ENCODE measurements at regions not wholly inside any gene's neighbourhood (a gene's known extent, or its start where the extent isn't known, plus 50 kb on each side); places are given as distances from the start of the nearest gene placed in this dataset.
A peak's percentile ranks its signal among the peaks of the same experiment; 100 is the strongest.

GRCh38 chr6:113650610-113650979 is 206.6 kb upstream of the MARCKS start:
- H3K4me3 ChIP-seq (ENCODE audit: low read length), result no peak overlapping the region
- no peak for TF ChIP-seq CTCF (conservative IDR thresholded peaks at IDR 0.05; ENCODE audit: low read depth, low read length)

GRCh38 chr6:113651120-113651519 is 206.0 kb upstream of the MARCKS start:
- no peak overlapping the region for H3K4me3 ChIP-seq (ENCODE audit: low read length)
- DNase-seq (ENCODE audit: low read depth), result no peak
- TF ChIP-seq CTCF (conservative IDR thresholded peaks at IDR 0.05; ENCODE audit: low read depth, low read length), result no peak

More at GRCh38 chr6:113650610-113650979, 206.6 kb upstream of the MARCKS start:
- no peak for DNase-seq (ENCODE audit: low read depth)

DNA sequence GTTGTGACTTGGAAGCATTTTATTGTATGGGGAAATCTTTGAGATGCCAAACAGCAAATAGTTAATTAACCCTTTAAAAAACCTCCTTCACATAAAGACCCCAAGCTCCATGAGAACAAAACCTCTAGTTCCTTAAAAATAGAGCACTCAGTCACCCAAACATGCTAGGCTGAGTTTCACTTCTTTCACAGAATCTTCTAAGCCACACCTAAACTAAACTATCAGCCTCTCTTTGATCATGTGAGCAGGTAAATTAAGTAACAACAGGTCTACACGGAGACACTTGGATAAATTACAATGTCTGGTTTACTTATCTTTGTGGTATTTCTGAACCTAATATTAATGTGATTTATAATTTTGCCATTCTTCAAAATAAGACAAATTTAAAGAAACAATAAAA is 205.2 kb upstream of the MARCKS start:
- no peak for DNase-seq (ENCODE audit: low read depth)
- no peak for TF ChIP-seq CTCF (conservative IDR thresholded peaks at IDR 0.05; ENCODE audit: low read depth, low read length)
- no peak overlapping the region for H3K4me3 ChIP-seq (ENCODE audit: low read length)

DNA sequence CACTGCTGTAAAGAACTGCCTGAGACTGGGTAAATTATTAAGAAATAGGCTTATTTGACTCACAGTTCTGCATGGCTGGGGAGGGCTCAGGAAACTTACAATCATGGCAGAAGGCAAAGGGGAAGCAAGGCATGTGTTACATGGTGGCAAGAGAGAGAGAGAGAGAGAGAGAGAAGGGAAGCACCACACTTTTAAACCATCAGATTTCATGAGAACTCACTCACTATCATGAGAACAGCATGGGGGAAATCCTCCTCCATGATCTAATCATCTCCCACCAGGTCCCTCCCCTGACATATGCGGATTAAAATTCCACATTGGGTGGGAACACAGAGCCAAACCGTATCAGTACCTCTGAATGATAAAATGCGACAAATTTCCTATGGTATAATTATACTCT is 203.9 kb upstream of the MARCKS start:
- DNase-seq (ENCODE audit: low read depth), result no peak
- TF ChIP-seq CTCF (conservative IDR thresholded peaks at IDR 0.05; ENCODE audit: low read depth, low read length), result no peak
- no peak overlapping the region for H3K4me3 ChIP-seq (ENCODE audit: low read length)

DNA sequence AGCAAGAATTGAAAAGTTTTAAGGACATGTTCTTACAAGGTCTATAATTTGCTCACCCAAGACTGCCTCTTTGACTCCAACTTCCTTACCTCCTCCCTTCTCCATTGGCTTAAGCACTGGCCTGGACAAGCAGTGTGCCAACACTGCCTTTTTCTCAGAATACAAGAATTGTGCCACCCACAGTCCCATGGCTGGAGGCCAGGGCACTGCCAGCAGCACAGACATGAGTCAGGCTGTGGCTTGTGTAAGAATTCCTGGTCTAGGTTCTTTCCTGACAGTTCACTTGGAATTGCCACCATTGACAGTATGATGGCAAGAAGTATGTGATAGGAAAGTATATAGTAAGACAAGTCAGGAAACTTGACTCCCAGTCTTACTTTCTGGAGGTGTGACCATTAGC is 202.7 kb upstream of the MARCKS start:
- no peak for TF ChIP-seq CTCF (conservative IDR thresholded peaks at IDR 0.05; ENCODE audit: low read depth, low read length)
- DNase-seq (ENCODE audit: low read depth), result peak; percentile 87

DNA sequence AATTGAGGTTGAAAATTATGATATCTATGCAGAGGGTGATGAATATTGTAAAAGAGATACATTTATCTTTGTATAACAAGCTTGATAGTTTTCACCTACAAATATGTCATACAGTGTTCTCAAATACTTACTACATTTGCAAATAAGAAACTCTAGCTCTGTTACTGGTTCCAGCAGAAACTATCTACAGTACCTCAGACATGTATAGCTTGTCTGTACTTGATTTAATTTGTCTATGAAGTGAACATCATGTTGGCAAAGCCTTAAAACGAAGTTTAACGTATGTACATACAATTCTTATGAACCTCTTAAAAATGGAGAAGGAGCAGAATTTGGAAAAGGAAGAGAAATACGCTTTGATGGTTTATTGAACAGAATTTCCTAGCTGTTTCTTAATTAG is 201.4 kb upstream of the MARCKS start:
- no peak for TF ChIP-seq CTCF (conservative IDR thresholded peaks at IDR 0.05; ENCODE audit: low read depth, low read length)
- no peak for DNase-seq (ENCODE audit: low read depth)
- H3K4me3 ChIP-seq (ENCODE audit: low read length), result no peak overlapping the region

More for the DNA sequence above, 202.7 kb upstream of the MARCKS start:
- H3K4me3 ChIP-seq (ENCODE audit: low read length), result no peak overlapping the region

- H3K4me3 ChIP-seq (ENCODE audit: low read length), result no peak overlapping the region
- TF ChIP-seq CTCF (conservative IDR thresholded peaks at IDR 0.05; ENCODE audit: low read depth, low read length), result no peak
- no peak for DNase-seq (ENCODE audit: low read depth)
Measured at GRCh38 chr6:113659762-113660404, 197.3 kb upstream of the MARCKS start.

Data from retinal pigment epithelial cell (primary cell).